ENCODE measurements at regions not wholly inside any gene's neighbourhood (a gene's known extent, or its start where the extent isn't known, plus 50 kb on each side); places are given as distances from the start of the nearest gene placed in this dataset.

DNA sequence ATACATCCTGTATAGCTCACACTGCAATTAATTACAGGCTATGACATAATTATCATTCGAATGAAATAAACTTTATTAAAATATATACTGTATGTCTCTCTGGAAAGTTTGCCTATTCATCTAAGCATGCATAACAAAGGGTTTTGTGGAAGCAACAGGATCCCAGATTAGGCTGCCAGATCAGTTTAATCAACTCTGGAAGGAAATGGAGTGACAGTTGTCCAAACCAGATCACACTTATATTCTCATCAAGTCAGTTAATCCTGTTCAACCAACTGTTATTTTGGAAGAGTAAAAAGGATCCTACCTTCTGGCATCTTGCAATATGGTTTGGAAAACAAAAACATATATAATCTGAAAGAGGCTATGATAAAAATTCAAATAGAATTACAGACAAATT lies 312.2 kb downstream of the FAT4 start:
- no peaks in the 10 kb centered on the region for H3K36me3 Mint-ChIP-seq (ENCODE audit: low read depth, unreplicated experiment)
- H3K4me1 Mint-ChIP-seq (ENCODE audit: unreplicated experiment): peaks cover 12% of the 10 kb centered on the region
- H3K27me3 Mint-ChIP-seq (ENCODE audit: unreplicated experiment): no peaks in the 10 kb centered on the region
- DNase-seq (ENCODE audit: low spot score): no peak
- TF ChIP-seq, protein P1, sequence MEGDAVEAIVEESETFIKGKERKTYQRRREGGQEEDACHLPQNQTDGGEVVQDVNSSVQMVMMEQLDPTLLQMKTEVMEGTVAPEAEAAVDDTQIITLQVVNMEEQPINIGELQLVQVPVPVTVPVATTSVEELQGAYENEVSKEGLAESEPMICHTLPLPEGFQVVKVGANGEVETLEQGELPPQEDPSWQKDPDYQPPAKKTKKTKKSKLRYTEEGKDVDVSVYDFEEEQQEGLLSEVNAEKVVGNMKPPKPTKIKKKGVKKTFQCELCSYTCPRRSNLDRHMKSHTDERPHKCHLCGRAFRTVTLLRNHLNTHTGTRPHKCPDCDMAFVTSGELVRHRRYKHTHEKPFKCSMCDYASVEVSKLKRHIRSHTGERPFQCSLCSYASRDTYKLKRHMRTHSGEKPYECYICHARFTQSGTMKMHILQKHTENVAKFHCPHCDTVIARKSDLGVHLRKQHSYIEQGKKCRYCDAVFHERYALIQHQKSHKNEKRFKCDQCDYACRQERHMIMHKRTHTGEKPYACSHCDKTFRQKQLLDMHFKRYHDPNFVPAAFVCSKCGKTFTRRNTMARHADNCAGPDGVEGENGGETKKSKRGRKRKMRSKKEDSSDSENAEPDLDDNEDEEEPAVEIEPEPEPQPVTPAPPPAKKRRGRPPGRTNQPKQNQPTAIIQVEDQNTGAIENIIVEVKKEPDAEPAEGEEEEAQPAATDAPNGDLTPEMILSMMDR (IDR thresholded peaks at IDR 0.05; ENCODE audit: unreplicated experiment): no peak
- H3K27ac Mint-ChIP-seq (ENCODE audit: unreplicated experiment): no peak overlapping the region
- no peak overlapping the region for H3K4me3 Mint-ChIP-seq (ENCODE audit: unreplicated experiment)
- no peaks in the 10 kb centered on the region for H3K9me3 Mint-ChIP-seq (ENCODE audit: unreplicated experiment)

DNA sequence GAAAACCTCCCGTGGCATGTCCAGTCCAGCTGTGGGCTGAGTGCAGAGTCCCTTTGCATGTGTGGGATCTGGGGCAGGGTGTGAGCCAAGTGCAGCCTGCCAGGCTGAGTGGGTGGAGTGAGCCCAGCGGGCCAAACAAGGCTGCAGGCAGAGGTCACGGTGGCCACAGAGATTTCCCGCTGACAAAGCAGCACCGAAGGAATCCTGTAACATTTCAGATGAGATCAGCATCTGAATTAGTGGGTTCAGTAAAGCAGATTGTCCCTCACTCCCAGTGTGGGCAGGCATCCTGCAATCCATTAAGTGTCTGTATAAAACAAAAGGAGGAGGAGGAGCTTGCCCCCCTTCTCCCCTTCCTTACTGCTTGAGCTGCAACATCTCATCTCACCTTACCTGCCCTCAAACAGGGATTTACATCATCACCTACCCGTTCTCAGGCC lies 324.4 kb downstream of the FAT4 start:
- Mint-ChIP-seq H3K4me3 (ENCODE audit: unreplicated experiment) (no peak overlapping the region), H3K36me3 (ENCODE audit: low read depth, unreplicated experiment) (no peaks in the 10 kb centered on the region), H3K9me3 (ENCODE audit: unreplicated experiment) (peaks cover 3% of the 10 kb centered on the region), H3K27ac (ENCODE audit: unreplicated experiment) (no peak overlapping the region), H3K4me1 (ENCODE audit: unreplicated experiment) (peaks cover 4% of the 10 kb centered on the region), H3K27me3 (ENCODE audit: unreplicated experiment) (peaks cover 2% of the 10 kb centered on the region)
- no peak for DNase-seq (ENCODE audit: low spot score)
- TF ChIP-seq, protein P1 (IDR thresholded peaks at IDR 0.05; ENCODE audit: unreplicated experiment): no peak

GRCh38 chr4:125641611-125642010 lies 326.9 kb downstream of the FAT4 start:
- H3K4me3 Mint-ChIP-seq (ENCODE audit: unreplicated experiment): no peak overlapping the region
- no peak overlapping the region for H3K27ac Mint-ChIP-seq (ENCODE audit: unreplicated experiment)
- peaks cover 4% of the 10 kb centered on the region for H3K4me1 Mint-ChIP-seq (ENCODE audit: unreplicated experiment)
- no peaks in the 10 kb centered on the region for H3K9me3 Mint-ChIP-seq (ENCODE audit: unreplicated experiment)
- TF ChIP-seq, protein P1 (IDR thresholded peaks at IDR 0.05; ENCODE audit: unreplicated experiment): no peak
- DNase-seq (ENCODE audit: low spot score): no peak
- no peaks in the 10 kb centered on the region for H3K36me3 Mint-ChIP-seq (ENCODE audit: low read depth, unreplicated experiment)
- peaks cover 2% of the 10 kb centered on the region for H3K27me3 Mint-ChIP-seq (ENCODE audit: unreplicated experiment)

- Mint-ChIP-seq H3K4me3 (ENCODE audit: unreplicated experiment) (no peak overlapping the region), H3K27me3 (ENCODE audit: unreplicated experiment) (no peaks in the 10 kb centered on the region), H3K4me1 (ENCODE audit: unreplicated experiment) (peaks cover 4% of the 10 kb centered on the region), H3K9me3 (ENCODE audit: unreplicated experiment) (no peaks in the 10 kb centered on the region), H3K36me3 (ENCODE audit: low read depth, unreplicated experiment) (no peaks in the 10 kb centered on the region), H3K27ac (ENCODE audit: unreplicated experiment) (no peak overlapping the region)
- DNase-seq (ENCODE audit: low spot score): no peak
- TF ChIP-seq, protein P1 (IDR thresholded peaks at IDR 0.05; ENCODE audit: unreplicated experiment): no peak
Observed at GRCh38 chr4:125642645-125643044, 327.9 kb downstream of the FAT4 start.

- H3K36me3 Mint-ChIP-seq (ENCODE audit: low read depth, unreplicated experiment): no peaks in the 10 kb centered on the region
- H3K27ac Mint-ChIP-seq (ENCODE audit: unreplicated experiment): no peak overlapping the region
- no peaks in the 10 kb centered on the region for H3K9me3 Mint-ChIP-seq (ENCODE audit: unreplicated experiment)
Observed at GRCh38 chr4:125649452-125649851, 334.7 kb downstream of the FAT4 start.

More at GRCh38 chr4:125649452-125649851, 334.7 kb downstream of the FAT4 start:
- Mint-ChIP-seq H3K4me1 (ENCODE audit: unreplicated experiment) (no peaks in the 10 kb centered on the region), H3K4me3 (ENCODE audit: unreplicated experiment) (no peak overlapping the region), H3K27me3 (ENCODE audit: unreplicated experiment) (no peaks in the 10 kb centered on the region)
- no peak for DNase-seq (ENCODE audit: low spot score)
- TF ChIP-seq, protein P1 (IDR thresholded peaks at IDR 0.05; ENCODE audit: unreplicated experiment): no peak
